Renal cortical epithelial cell (primary cell): ENCODE measurements at regions not wholly inside any gene's neighbourhood (a gene's known extent, or its start where the extent isn't known, plus 50 kb on each side); places are given as distances from the start of the nearest gene placed in this dataset.

ENCODE experiments used
- DNase-seq: peaks from one replicate; pipeline ENCODE4 v3.0.0-alpha.2; 2011; ENCODE audit warnings: low read depth

GRCh38 chr3:69441040-69441439 is 55.2 kb upstream of the FRMD4B start:
- DNase-seq, result peak; percentile 84

GRCh38 chr3:69439643-69440270 is 53.9 kb upstream of the FRMD4B start:
- DNase-seq, result peak; percentile 54

GRCh38 chr3:69438476-69438875 is 52.6 kb upstream of the FRMD4B start:
- DNase-seq, result no peak

- no peak for DNase-seq
Measured at GRCh38 chr3:69435274-69436265, 49.7 kb upstream of the FRMD4B start.
